ENCODE measurements at regions not wholly inside any gene's neighbourhood (a gene's known extent, or its start where the extent isn't known, plus 50 kb on each side); places are given as distances from the start of the nearest gene placed in this dataset.

- DNase-seq (ENCODE audit: low spot score): no peak
- TF ChIP-seq CTCF (IDR thresholded peaks at IDR 0.05; ENCODE audit: extremely low read depth, insufficient read depth, missing control alignments): no peak
- in situ Hi-C loops (cut with MboI; ENCODE audit: low pct_unique_long_range_greater_than_20kb, low sequenced_read_pairs, unreplicated experiment): no loop called here
Observed at GRCh38 chr1:14010476-14010875, 310.5 kb downstream of the PRDM2 start.

- no peak for DNase-seq (ENCODE audit: low spot score)
- in situ Hi-C loops (cut with MboI; ENCODE audit: low pct_unique_long_range_greater_than_20kb, low sequenced_read_pairs, unreplicated experiment): no loop called here
- no peak for TF ChIP-seq CTCF (IDR thresholded peaks at IDR 0.05; ENCODE audit: extremely low read depth, insufficient read depth, missing control alignments)
Observed at GRCh38 chr1:14011132-14011531, 311.1 kb downstream of the PRDM2 start.

- in situ Hi-C loops (cut with MboI; ENCODE audit: low pct_unique_long_range_greater_than_20kb, low sequenced_read_pairs, unreplicated experiment): no loop called here
- DNase-seq (ENCODE audit: low spot score): no peak
- no peak for TF ChIP-seq CTCF (IDR thresholded peaks at IDR 0.05; ENCODE audit: extremely low read depth, insufficient read depth, missing control alignments)
Observed at GRCh38 chr1:14011888-14012287, 311.9 kb downstream of the PRDM2 start.

GRCh38 chr1:14014929-14015328 is 314.9 kb downstream of the PRDM2 start:
- in situ Hi-C loops (cut with MboI; ENCODE audit: low pct_unique_long_range_greater_than_20kb, low sequenced_read_pairs, unreplicated experiment): no loop called here
- no peak for DNase-seq (ENCODE audit: low spot score)
- no peak for TF ChIP-seq CTCF (IDR thresholded peaks at IDR 0.05; ENCODE audit: extremely low read depth, insufficient read depth, missing control alignments)

GRCh38 chr1:14015917-14016316 is 315.9 kb downstream of the PRDM2 start:
- no peak for DNase-seq (ENCODE audit: low spot score)
- TF ChIP-seq CTCF (IDR thresholded peaks at IDR 0.05; ENCODE audit: extremely low read depth, insufficient read depth, missing control alignments): no peak
- in situ Hi-C loops (cut with MboI; ENCODE audit: low pct_unique_long_range_greater_than_20kb, low sequenced_read_pairs, unreplicated experiment): no loop called here

- DNase-seq (ENCODE audit: low spot score): no peak
- no peak for TF ChIP-seq CTCF (IDR thresholded peaks at IDR 0.05; ENCODE audit: extremely low read depth, insufficient read depth, missing control alignments)
- in situ Hi-C loops (cut with MboI; ENCODE audit: low pct_unique_long_range_greater_than_20kb, low sequenced_read_pairs, unreplicated experiment): no loop called here
Observed at GRCh38 chr1:14017531-14017961, 317.6 kb downstream of the PRDM2 start.

- TF ChIP-seq CTCF (IDR thresholded peaks at IDR 0.05; ENCODE audit: extremely low read depth, insufficient read depth, missing control alignments): no peak
- in situ Hi-C loops (cut with MboI; ENCODE audit: low pct_unique_long_range_greater_than_20kb, low sequenced_read_pairs, unreplicated experiment): no loop called here
- no peak for DNase-seq (ENCODE audit: low spot score)
Observed at GRCh38 chr1:14019461-14019860, 319.5 kb downstream of the PRDM2 start.

Measured in GM13977 (cell line).